ENCODE measurements at regions not wholly inside any gene's neighbourhood (a gene's known extent, or its start where the extent isn't known, plus 50 kb on each side); places are given as distances from the start of the nearest gene placed in this dataset.

DNA sequence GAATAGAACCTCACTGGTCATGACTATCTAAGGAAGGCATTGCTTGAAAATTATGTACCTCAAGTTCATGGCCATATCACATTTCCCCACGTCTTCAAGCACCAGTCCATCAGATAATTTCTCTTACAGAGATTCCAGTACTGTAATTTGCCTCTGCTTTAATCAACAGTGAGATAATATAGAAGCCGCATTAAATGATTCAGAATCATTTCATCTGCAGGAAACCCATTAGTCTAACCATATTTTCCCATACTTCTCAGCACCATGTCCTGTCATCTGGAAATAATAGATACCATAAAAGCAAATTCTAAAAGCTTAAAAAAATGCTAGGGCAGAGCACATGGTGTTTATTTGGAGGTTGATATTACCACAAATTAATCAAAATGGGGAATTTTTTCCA lies 310.3 kb upstream of the SLIT2 start:
- H3K36me3 ChIP-seq = no peaks in the 10 kb centered on the region
- DNase-seq = no peak
- no peak for TF ChIP-seq POLR2A (IDR thresholded peaks at IDR 0.05)
- TF ChIP-seq, protein P1, sequence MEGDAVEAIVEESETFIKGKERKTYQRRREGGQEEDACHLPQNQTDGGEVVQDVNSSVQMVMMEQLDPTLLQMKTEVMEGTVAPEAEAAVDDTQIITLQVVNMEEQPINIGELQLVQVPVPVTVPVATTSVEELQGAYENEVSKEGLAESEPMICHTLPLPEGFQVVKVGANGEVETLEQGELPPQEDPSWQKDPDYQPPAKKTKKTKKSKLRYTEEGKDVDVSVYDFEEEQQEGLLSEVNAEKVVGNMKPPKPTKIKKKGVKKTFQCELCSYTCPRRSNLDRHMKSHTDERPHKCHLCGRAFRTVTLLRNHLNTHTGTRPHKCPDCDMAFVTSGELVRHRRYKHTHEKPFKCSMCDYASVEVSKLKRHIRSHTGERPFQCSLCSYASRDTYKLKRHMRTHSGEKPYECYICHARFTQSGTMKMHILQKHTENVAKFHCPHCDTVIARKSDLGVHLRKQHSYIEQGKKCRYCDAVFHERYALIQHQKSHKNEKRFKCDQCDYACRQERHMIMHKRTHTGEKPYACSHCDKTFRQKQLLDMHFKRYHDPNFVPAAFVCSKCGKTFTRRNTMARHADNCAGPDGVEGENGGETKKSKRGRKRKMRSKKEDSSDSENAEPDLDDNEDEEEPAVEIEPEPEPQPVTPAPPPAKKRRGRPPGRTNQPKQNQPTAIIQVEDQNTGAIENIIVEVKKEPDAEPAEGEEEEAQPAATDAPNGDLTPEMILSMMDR (IDR thresholded peaks at IDR 0.05) = no peak
- WGBS, 2 donors = 69 to 83% methylated on average over 2 of the region's 2 CpGs
- no peak overlapping the region for H3K4me3 ChIP-seq
- no peak overlapping the region for H3K27ac ChIP-seq
- no peaks in the 10 kb centered on the region for H3K4me1 ChIP-seq
- intact Hi-C loops (cut with DNase I) = no loop called here
- H3K27me3 ChIP-seq = no peaks in the 10 kb centered on the region
- no peaks in the 10 kb centered on the region for H3K9me3 ChIP-seq

DNA sequence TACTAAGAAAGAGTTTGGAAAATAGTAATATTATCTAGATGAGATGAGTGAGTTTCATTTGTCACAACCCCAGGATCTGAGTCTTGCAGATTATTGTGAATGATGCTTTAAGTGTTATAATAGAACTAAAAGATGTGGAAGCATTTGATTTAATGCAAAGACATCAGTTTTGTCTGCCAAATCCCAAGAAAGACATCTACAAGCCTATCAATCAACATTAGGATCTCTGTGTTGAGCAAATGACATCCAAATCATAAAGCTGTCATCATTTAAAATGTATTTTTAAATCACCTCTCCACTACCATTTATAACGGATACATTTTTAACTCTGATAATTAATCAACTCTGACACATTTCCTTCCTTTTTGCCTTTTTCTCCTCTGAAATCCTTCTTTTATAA lies 310.8 kb upstream of the SLIT2 start:
- intact Hi-C loops (cut with DNase I) = no loop called here

DNA sequence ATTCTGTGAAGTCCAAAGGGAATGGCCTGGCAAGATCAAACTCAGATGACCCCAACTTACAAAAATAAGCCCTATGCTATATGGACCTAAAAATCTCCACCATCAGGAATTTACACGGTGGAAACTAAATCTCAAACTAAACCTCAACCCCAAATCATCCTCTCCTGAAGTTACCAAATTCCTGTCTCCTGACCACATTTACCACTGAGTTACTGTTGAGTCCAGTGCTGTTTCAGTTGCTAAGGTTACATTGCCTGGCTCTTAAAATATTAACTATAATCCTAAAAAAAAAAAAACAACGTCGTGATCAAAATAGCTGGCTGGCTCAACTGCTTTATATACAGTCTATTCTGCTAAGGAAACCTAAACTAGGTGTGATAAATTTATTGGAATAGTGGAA lies 315.2 kb upstream of the SLIT2 start:
- 28 to 64% methylated on average over 3 of the region's 3 CpGs for WGBS, 2 donors
- Histone ChIP-seq H3K9me3 (no peaks in the 10 kb centered on the region), H3K4me3 (no peak overlapping the region), H3K4me1 (no peaks in the 10 kb centered on the region), H3K27me3 (no peaks in the 10 kb centered on the region), H3K36me3 (no peaks in the 10 kb centered on the region), H3K27ac (no peak overlapping the region)
- intact Hi-C loops (cut with DNase I) = no loop called here
- TF ChIP-seq POLR2A (IDR thresholded peaks at IDR 0.05) = no peak
- TF ChIP-seq, protein P1 (IDR thresholded peaks at IDR 0.05) = no peak
- no peak for DNase-seq

More for the DNA sequence above, 310.8 kb upstream of the SLIT2 start:
- Histone ChIP-seq H3K27ac (no peak overlapping the region), H3K27me3 (no peaks in the 10 kb centered on the region), H3K4me3 (no peak overlapping the region), H3K4me1 (no peaks in the 10 kb centered on the region), H3K9me3 (no peaks in the 10 kb centered on the region), H3K36me3 (no peaks in the 10 kb centered on the region)
- WGBS, 2 donors = 50 to 68% methylated on average over 1 of the region's 1 CpG
- DNase-seq = no peak
- TF ChIP-seq, protein P1 (IDR thresholded peaks at IDR 0.05) = no peak
- TF ChIP-seq POLR2A (IDR thresholded peaks at IDR 0.05) = no peak

DNA sequence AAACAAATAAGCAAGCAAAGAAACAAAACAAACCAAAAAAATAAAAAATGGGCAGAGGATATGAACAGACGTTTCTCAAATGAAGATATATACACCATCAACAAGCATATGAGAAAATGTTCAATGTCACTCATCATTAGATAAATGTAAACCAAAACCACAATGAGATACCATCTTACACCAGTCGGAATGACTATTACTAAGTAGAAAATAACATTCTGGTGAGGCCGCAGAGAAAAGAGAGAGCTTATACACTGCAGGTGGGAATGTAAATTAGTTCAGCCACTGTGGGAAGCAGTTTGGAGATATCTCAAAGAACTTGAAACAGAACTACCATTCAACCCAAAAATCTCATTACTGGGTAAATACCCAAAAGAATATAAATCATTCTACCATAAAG lies 321.0 kb upstream of the SLIT2 start:
- Histone ChIP-seq H3K27ac (no peak overlapping the region), H3K27me3 (no peaks in the 10 kb centered on the region), H3K4me3 (no peak overlapping the region), H3K4me1 (no peaks in the 10 kb centered on the region), H3K9me3 (no peaks in the 10 kb centered on the region), H3K36me3 (no peaks in the 10 kb centered on the region)
- DNase-seq = no peak
- TF ChIP-seq POLR2A (IDR thresholded peaks at IDR 0.05) = no peak
- TF ChIP-seq, protein P1 (IDR thresholded peaks at IDR 0.05) = no peak
- WGBS, 2 donors = 72 to 84% methylated on average over 3 of the region's 3 CpGs
- intact Hi-C loops (cut with DNase I) = no loop called here

DNA sequence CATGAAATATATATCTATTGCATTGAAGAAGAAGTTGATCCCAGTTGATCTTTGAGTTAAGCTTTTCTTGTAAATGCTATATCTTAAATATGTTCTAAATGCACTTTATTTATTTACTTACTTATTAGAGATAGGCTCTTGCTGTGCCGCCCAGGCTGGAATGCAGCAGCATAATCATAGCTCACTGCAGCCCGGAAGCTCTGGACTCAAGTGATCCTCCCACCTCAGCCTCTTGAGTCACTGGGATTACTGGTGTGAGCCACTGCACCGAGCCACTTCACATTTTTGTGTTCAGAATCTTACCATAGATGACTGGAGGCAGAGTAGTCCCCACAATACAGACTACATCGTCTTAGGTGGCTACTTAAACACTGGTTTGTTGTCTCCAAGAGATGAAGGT lies 324.3 kb upstream of the SLIT2 start:
- intact Hi-C loops (cut with DNase I) = no loop called here
- H3K27ac ChIP-seq = no peak overlapping the region
- H3K9me3 ChIP-seq = no peaks in the 10 kb centered on the region
- DNase-seq = no peak
- H3K4me1 ChIP-seq = no peaks in the 10 kb centered on the region
- no peak overlapping the region for H3K4me3 ChIP-seq
- no peaks in the 10 kb centered on the region for H3K36me3 ChIP-seq
- 76 to 78% methylated on average over 4 of the region's 4 CpGs for WGBS, 2 donors
- no peak for TF ChIP-seq POLR2A (IDR thresholded peaks at IDR 0.05)
- TF ChIP-seq, protein P1 (IDR thresholded peaks at IDR 0.05) = no peak
- no peaks in the 10 kb centered on the region for H3K27me3 ChIP-seq

Data from esophagus squamous epithelium (tissue), 5 donors.